ENCODE measurements at regions not wholly inside any gene's neighbourhood (a gene's known extent, or its start where the extent isn't known, plus 50 kb on each side); places are given as distances from the start of the nearest gene placed in this dataset.
"Not testable (repeated sequence)": the region's sequence is repeated elsewhere in the genome, so short reads cannot be mapped to it uniquely, and the experiment has no call there.

- TF ChIP-seq POLR2A (IDR thresholded peaks at IDR 0.05; ENCODE audit: low read depth, low read length) = no peak
- TF ChIP-seq TAF1 (IDR thresholded peaks at IDR 0.05; ENCODE audit: borderline replicate concordance, low read depth, low read length) = no peak
- TF ChIP-seq POLR2AphosphoS5 (IDR thresholded peaks at IDR 0.05; ENCODE audit: low read depth, low read length) = no peak
- no peak for FAIRE-seq
- DNase-seq (ENCODE audit: insufficient read length) = no peak
Measured at GRCh38 chr13:59034198-59034597, 1129.5 kb downstream of the DIAPH3 start.

- FAIRE-seq = no peak
Measured at GRCh38 chr13:59038824-59039223, 1124.9 kb downstream of the DIAPH3 start.

GRCh38 chr13:59043016-59043415, 1120.7 kb downstream of the DIAPH3 start:
- DNase-seq (ENCODE audit: insufficient read length) (no peak), FAIRE-seq (no peak)
- no peak for TF ChIP-seq POLR2AphosphoS5 (IDR thresholded peaks at IDR 0.05; ENCODE audit: low read depth, low read length)
- TF ChIP-seq POLR2A (IDR thresholded peaks at IDR 0.05; ENCODE audit: low read depth, low read length) = no peak
- TF ChIP-seq TAF1 (IDR thresholded peaks at IDR 0.05; ENCODE audit: borderline replicate concordance, low read depth, low read length) = no peak

More at GRCh38 chr13:59038824-59039223, 1124.9 kb downstream of the DIAPH3 start:
- no peak for TF ChIP-seq POLR2A (IDR thresholded peaks at IDR 0.05; ENCODE audit: low read depth, low read length)
- DNase-seq (ENCODE audit: insufficient read length) = no peak

GRCh38 chr13:59047546-59047945, 1116.2 kb downstream of the DIAPH3 start:
- no peak for DNase-seq (ENCODE audit: insufficient read length)
- TF ChIP-seq TAF1 (IDR thresholded peaks at IDR 0.05; ENCODE audit: borderline replicate concordance, low read depth, low read length) (no peak), POLR2A (IDR thresholded peaks at IDR 0.05; ENCODE audit: low read depth, low read length) (no peak), POLR2AphosphoS5 (IDR thresholded peaks at IDR 0.05; ENCODE audit: low read depth, low read length) (no peak)
- FAIRE-seq = no peak

GRCh38 chr13:59061621-59062020, 1102.1 kb downstream of the DIAPH3 start:
- DNase-seq (ENCODE audit: insufficient read length) (no peak), FAIRE-seq (no peak)
- no peak for TF ChIP-seq POLR2AphosphoS5 (IDR thresholded peaks at IDR 0.05; ENCODE audit: low read depth, low read length)
- no peak for TF ChIP-seq TAF1 (IDR thresholded peaks at IDR 0.05; ENCODE audit: borderline replicate concordance, low read depth, low read length)
- TF ChIP-seq POLR2A (IDR thresholded peaks at IDR 0.05; ENCODE audit: low read depth, low read length) = no peak

- no peak for TF ChIP-seq POLR2A (IDR thresholded peaks at IDR 0.05; ENCODE audit: low read depth, low read length)
- no peak for TF ChIP-seq TAF1 (IDR thresholded peaks at IDR 0.05; ENCODE audit: borderline replicate concordance, low read depth, low read length)
- no peak for TF ChIP-seq POLR2AphosphoS5 (IDR thresholded peaks at IDR 0.05; ENCODE audit: low read depth, low read length)
- DNase-seq (ENCODE audit: insufficient read length) (no peak), FAIRE-seq (no peak)
Measured at GRCh38 chr13:59064042-59064441, 1099.7 kb downstream of the DIAPH3 start.

- DNase-seq (ENCODE audit: insufficient read length); FAIRE-seq: not testable (repeated sequence)
Measured at GRCh38 chr13:59076386-59076785, 1087.3 kb downstream of the DIAPH3 start.

GRCh38 chr13:59086147-59086546, 1077.6 kb downstream of the DIAPH3 start:
- no peak for DNase-seq (ENCODE audit: insufficient read length)
- no peak for FAIRE-seq
- TF ChIP-seq POLR2AphosphoS5 (IDR thresholded peaks at IDR 0.05; ENCODE audit: low read depth, low read length) (no peak), POLR2A (IDR thresholded peaks at IDR 0.05; ENCODE audit: low read depth, low read length) (no peak), TAF1 (IDR thresholded peaks at IDR 0.05; ENCODE audit: borderline replicate concordance, low read depth, low read length) (no peak)

GRCh38 chr13:59088716-59089115, 1075.0 kb downstream of the DIAPH3 start:
- FAIRE-seq (no peak), DNase-seq (ENCODE audit: insufficient read length) (no peak)
- TF ChIP-seq TAF1 (IDR thresholded peaks at IDR 0.05; ENCODE audit: borderline replicate concordance, low read depth, low read length) = no peak
- TF ChIP-seq POLR2AphosphoS5 (IDR thresholded peaks at IDR 0.05; ENCODE audit: low read depth, low read length) = no peak
- no peak for TF ChIP-seq POLR2A (IDR thresholded peaks at IDR 0.05; ENCODE audit: low read depth, low read length)

- DNase-seq (ENCODE audit: insufficient read length) (no peak), FAIRE-seq (no peak)
- TF ChIP-seq POLR2AphosphoS5 (IDR thresholded peaks at IDR 0.05; ENCODE audit: low read depth, low read length) (no peak), TAF1 (IDR thresholded peaks at IDR 0.05; ENCODE audit: borderline replicate concordance, low read depth, low read length) (no peak), POLR2A (IDR thresholded peaks at IDR 0.05; ENCODE audit: low read depth, low read length) (no peak)
Measured at GRCh38 chr13:59094181-59094580, 1069.5 kb downstream of the DIAPH3 start.

GRCh38 chr13:59099182-59099974, 1064.3 kb downstream of the DIAPH3 start:
- TF ChIP-seq TAF1 (IDR thresholded peaks at IDR 0.05; ENCODE audit: borderline replicate concordance, low read depth, low read length) = no peak
- TF ChIP-seq POLR2A (IDR thresholded peaks at IDR 0.05; ENCODE audit: low read depth, low read length) = no peak
- no peak for TF ChIP-seq POLR2AphosphoS5 (IDR thresholded peaks at IDR 0.05; ENCODE audit: low read depth, low read length)
- no peak for DNase-seq (ENCODE audit: insufficient read length)
- FAIRE-seq = no peak

- DNase-seq (ENCODE audit: insufficient read length) (no peak), FAIRE-seq (no peak)
- TF ChIP-seq TAF1 (IDR thresholded peaks at IDR 0.05; ENCODE audit: borderline replicate concordance, low read depth, low read length) (no peak), POLR2AphosphoS5 (IDR thresholded peaks at IDR 0.05; ENCODE audit: low read depth, low read length) (no peak), POLR2A (IDR thresholded peaks at IDR 0.05; ENCODE audit: low read depth, low read length) (no peak)
Measured at GRCh38 chr13:59103004-59103768, 1060.5 kb downstream of the DIAPH3 start.

Data from GM12892 (cell line).